Stimulated activated CD4-positive, alpha-beta T cell treated with anti-CD3 and anti-CD28 coated beads, Interleukin-15, amount 100 ng/mL, for 1 hour (primary cell): ENCODE measurements at regions not wholly inside any gene's neighbourhood (a gene's known extent, or its start where the extent isn't known, plus 50 kb on each side); places are given as distances from the start of the nearest gene placed in this dataset.

Experiments used
- DNase-seq, 2 donors: peaks; one replicate each; pipeline ENCODE4 v3.0.0-alpha.2; 2020; ENCODE audit warnings: low read depth in 1 of 2, low spot score in 1 of 2

DNA sequence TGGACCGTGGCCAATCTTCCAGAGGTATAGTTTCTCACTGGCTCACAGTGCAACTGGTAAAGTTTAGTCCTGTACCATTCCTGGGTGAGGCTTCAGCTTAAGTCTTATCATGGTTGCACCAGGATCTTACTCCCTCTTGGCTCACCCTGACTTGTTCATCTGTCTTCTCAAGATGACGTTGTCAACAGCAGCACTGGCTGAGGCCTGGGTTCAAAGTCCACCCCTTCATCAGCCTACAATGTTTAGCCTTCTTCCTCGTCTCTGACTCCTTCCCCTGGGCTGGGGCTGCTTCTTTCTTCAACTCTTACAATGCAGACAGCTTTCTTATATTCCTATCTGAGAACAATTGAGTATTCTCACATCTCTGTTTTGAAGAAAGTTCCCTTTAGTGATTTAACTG is 311.1 kb upstream of the CLINT1 start:
- no peak for DNase-seq

DNA sequence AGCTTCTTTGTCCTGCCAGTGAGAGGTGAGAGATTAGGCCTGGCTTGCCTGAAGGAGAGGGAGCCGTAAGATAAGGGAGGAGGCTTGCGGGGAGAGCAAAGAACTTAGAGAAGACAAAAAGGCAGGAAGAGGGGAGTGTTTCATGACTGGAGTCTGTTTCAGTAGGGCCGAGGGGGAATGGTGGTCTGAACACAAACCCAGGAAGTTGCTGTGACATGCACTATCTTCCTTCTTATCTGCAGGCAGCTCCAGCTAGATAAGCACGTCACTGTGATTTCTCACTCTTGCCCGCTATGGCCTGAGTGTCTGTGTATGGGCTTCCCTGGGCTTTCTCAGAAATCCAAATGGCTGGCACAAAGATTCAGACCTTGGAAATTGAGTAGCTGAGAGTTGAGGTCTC is 307.5 kb upstream of the CLINT1 start:
- no peak for DNase-seq

DNA sequence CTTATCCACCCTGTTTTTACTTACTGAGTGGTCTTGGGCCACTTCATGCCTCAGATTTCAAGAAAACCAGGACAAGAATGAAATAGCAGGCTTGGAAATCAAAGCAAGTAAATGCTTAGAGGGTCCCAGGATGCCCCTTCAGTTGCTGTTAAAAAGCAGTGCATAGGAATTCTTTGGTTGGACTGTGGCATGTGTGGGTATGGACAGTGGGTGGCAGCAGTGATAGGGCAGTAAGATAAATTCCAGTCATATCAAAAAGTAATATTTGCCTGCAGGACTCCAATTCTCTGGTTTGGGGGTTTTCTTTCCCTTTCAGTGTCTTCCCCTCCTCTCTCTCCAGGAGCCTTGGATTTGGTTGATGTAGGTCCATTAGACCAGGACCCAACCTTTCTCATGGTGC is 306.7 kb upstream of the CLINT1 start:
- no peak for DNase-seq

DNA sequence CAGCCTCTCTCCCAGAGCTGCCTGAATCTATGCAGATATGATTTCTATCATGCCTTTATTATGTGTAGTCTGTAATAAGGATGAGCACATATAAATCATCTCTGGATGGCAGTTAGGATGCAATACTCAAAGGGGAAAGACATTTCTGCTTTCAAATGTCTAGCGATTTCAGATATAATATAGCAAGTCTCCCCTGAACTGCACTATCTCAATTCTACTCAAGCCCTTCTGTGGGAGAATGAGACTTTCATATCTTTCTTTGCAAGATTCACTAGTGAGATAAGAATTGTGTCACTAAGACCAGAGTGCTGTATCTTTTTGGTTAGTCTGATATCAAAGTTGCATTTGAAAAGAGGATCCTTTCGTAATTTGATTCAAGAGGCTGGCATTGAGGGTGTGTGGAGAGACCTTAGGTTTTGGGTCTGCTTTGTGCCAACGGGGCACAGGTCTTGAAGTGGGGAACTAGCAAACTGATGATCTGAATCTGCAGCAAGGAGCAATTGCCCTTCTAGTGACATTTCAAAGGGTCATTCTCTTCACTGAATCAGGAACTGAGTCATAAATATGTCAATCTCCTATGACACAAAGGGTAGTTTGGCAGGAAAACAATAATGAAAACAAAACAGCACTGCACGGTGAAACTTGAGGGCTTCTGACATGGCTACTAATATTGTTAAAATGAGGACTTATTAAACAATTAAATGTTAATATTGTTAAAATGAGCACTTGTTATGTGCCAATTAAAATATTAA is 305.5 kb upstream of the CLINT1 start:
- DNase-seq: no peak

DNA sequence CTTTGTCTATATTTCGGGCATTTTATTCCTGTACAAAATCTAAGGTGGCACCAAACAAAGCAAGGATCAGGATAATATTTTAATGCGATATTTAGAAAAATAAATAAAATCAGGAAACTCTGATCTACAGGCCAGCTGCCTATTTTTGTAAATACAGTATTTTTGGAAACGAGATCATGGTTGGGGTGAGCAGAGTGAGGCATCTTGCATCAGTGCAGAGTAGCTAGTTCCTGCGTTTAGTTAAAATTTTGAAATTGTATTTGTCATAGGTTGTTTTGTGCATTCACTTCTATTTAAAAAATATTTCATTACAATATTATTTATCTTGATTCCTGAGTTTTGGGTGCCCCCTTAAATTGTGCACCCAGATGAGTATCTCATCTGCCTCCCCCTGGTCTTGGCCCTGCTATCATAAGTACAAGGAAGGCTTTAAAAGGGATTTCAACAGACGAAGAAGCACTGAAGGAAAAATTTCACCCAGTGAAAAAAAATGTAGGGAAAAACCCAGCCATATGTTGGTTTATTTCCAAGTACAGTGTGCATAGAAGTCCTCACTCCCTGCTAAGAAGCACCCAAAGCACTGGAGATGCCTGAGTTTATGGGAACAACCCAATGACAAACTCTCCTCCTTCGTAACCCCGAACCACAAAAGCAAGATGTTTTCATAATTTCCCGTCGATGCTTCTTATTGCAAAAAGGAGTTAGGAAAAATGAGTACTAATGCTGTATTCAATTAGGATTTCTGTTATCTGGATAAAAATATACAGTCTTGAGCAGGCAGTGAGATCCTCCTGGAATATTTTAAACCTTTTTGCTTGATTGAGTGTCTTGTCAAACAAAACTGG is 304.7 kb upstream of the CLINT1 start:
- DNase-seq: no peak

DNA sequence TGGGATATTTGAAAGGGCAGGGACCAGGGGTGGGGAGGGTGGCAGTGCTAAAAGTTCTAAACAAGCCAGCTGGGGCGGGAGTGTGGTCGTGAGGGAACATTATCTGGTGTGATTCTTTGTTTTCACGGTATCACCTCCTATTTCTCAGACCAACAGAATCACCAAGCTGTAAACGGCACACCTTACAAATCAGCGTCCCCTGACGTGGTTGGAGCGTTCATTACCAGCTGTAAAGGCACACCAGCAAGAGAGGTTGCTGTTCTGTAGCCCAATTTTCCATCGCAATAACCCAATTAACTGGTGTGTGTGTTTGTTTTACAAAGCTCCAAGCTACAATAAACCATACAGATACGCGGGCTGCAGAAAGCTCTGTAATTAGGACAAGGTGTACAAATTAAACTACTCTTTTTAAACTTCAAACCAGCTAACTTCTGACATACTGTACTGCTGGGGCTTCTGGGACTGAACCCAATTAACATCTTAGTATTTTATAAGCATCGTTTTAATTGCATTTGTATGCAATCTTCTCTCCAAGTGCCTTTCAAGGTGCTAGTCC is 303.6 kb upstream of the CLINT1 start:
- no peak for DNase-seq

DNA sequence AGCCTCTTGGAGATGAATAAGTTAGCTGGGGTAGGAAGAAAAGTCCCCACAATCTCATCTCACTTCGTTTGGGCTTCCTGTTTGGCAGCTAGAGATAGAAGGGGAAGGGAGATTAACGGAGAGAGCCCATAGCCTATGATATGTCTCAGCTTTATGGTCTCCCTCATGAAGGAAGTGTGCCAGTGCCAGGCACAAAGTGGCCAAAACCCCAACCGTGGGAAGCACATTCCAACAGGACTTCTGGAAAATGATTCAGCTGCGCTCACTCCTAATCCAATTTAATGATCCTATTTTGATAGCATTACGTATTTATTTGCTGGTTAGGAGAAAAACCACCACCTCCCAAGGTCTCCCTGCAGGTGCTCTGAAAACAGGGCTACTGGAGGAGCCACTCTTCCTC is 303.1 kb upstream of the CLINT1 start:
- no peak for DNase-seq

DNA sequence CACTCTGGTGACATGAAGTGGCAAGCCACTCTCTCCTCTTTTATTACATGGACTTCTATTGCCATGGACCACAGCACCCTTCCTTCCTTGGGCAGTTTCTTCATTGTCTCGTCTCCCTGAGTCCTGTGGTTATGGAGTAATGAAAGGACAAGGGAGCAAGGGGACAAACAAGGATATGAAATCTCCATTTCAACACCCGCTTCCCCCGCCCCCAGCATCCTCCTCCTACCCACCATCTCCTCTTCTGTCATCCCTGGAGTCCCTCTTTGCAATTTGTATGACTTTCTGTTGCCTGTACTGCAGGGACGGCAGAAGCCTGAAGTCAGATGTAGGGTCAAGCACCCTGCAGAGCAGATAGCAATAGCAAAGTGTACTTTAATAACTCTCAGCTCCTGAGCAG is 300.7 kb upstream of the CLINT1 start:
- DNase-seq: no peak

DNA sequence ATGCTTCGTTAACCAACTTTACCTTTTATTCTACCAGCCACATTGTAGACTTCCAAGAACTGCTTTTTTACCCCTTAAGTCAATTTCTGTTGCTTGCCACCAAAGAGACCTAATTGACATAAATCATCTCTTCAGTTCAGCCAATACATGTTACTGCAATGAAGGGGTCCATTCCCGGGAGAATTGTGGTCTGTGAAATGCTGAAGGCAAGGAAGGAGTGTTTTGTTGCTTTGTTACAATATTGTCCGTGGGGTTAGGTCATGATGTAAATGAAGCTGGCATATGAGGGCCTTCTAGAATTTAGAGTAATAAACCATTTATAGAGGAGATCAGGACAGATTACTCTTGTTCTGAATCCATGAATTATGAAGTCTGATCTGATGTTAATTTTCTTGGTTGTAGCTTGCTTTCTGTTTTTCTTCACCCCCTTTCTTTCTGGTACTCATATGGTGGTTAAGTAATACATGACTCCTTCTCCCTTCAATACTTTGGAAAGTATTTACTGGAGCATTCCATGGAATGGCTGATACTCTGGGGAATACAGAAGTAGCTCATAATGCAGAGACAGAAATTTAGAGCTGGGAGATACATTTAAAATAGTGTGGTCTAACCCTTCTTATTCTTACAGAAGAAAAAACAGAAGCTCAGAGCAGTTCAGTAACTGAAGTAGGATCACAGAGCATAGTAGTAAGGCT is 297.0 kb upstream of the CLINT1 start:
- DNase-seq: no peak

DNA sequence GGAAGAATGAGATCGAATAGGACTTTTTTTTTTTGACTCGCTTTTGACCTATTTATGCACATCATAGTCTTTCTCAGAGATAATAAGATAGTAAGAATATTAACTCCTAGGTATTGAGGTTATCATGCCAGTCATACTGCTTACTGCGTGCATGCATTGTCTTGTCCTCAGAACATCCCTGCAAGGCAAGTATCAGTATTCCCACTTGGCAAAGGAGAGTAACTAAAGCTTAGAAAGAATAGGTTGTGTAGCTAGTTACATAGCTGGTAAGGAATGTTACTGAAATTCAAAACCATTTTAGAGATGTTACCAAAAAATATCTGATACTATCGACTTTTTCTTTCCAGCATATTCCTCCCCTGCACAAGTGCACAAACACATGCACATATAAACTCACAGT is 296.1 kb upstream of the CLINT1 start:
- no peak for DNase-seq

DNA sequence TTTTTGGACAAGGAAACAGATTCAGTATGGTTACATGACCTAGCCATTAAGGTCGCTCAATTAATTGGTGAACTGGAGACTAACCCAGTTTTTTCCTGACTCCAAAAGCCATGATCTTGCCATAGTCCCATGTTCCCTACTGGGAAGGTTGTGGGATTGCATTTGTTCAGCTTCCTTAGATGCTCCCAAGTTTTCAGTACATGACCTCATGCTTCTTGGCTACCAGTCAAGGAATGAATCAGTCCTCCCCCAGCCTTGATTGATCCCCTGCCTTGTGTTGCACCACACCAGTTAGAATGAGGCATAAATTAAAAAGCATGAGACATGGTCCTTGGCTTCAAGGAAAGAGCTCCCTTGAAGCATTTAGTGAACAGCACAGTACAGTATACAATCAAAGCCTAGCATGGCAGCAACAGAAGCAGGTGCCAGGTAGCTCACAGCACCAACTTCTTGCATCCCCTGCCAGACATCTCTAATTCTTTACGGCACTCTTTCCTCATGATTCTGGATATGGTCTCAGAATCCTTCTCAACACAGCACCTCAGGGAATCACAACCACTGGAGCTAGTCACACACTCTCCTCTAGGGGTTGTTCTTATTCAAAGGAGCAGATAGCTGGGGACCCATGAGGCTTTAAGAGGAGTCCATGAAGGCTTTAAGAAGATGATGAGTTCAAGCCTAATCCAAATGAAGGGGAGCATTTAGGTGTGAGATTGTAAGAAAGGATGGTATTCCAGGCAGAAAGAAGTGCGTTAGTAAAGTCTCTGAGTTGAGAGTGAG is 295.5 kb upstream of the CLINT1 start:
- no peak for DNase-seq

DNA sequence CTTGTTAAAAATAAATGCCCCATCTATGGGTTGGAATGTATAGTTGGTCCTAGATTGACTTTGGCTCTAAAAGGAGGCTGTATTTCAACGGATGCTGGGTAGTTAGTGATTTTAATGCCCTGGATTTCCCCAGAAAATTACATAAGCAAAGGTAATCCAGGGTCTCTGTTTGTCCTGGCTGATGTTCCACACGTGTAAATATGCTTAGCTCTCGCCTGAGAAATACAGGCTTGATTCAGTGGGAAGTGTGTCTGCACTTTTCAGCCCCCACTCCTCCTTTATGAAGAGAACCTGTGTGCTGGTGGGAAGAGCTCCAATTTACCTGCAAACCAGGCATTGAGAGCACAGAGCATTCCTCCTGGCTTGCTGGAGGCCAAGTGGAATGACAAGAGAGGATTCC is 294.6 kb upstream of the CLINT1 start:
- no peak for DNase-seq

DNA sequence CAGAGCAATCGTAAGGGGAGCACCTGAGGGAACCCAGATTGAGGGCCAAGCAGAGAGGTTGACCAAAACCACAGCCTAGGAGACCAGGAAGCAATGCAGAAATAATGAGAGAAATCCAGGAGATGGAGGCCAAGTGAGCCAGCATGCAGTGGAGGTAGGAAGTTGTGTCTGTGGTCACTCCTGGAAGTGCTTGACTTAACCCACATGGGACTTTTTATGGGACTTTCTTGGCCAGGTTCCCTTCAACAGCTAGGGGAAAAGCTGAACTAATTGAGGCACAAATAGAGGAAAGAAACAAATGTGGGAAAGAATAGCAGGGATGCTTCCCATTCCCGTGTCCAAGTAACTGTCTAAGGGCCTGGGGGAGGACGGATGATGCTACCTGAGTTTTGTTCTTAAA is 293.2 kb upstream of the CLINT1 start:
- no peak for DNase-seq

DNA sequence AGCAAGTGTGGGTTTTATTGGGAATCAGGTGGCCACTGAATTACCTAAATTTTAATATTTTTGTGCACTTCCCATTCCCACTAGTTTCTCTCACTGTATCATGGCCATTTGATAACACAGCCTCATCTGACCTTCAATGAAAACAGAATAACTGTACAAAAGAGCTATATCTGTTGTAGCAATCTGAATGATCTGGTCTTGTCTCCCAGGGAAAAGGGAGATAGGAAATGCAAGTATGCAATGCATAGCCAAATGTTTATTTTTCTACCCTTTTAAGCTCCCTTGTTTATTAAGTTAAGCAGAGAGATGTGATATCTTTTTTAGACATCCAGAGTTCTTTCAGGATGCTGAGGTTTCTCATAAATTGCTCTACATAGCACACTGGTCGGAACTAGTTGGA is 288.3 kb upstream of the CLINT1 start:
- DNase-seq: no peak

DNA sequence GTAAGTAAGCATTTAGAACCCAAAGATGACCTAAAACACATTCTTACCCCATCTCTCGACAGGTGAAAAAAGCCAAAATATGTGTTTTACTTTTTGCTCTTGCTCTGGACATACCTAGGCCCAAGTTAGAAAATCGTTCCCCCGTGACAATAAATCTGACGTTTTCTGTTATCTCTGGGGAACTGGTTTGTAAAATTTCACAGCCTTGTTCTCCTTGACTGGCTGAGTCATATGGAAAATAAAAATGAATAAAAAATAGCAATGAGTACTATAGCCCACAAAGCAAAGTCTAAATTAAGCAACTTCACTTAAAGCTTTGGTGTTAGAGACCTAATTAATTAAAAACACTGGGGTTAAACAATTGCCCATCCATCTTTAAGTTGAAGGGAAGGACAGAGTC is 286.9 kb upstream of the CLINT1 start:
- no peak for DNase-seq

DNA sequence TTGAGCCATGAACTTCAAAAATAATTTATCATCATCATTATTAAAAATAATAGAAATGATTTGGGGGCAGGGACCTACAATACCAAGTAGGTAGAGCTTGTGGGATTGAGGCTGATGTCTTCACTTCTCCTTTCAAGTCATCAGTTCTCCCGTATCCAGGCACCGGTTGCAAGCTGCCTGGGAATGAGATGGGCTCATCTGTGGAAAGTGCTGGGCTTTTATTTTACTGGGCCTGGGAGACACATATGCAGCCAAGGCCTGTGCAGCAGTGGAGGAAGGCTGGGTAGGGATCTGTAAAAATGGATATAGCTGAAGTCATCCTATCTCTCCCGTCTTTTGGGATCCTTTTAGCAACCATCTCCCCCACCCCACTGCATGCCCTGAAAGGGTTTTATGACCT is 284.1 kb upstream of the CLINT1 start:
- DNase-seq: no peak

DNA sequence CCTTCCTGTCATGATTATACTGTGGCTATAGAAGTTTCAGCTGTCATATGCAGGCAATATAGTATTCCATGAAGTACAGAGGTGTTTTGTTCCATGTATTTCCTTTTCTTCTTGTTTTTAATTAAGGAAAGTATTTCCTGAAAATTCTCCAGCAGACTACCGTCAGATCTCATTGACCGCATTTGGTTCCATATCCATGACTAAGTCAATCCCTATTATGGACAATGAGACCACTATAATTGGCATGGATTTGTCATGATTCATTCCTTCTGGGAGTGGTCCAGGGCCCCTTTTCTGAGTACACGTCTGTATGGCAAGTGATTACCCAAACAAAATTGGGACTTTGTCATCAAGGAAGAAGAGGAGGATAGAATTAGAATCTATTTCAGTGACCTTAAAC is 283.2 kb upstream of the CLINT1 start:
- DNase-seq: no peak

DNA sequence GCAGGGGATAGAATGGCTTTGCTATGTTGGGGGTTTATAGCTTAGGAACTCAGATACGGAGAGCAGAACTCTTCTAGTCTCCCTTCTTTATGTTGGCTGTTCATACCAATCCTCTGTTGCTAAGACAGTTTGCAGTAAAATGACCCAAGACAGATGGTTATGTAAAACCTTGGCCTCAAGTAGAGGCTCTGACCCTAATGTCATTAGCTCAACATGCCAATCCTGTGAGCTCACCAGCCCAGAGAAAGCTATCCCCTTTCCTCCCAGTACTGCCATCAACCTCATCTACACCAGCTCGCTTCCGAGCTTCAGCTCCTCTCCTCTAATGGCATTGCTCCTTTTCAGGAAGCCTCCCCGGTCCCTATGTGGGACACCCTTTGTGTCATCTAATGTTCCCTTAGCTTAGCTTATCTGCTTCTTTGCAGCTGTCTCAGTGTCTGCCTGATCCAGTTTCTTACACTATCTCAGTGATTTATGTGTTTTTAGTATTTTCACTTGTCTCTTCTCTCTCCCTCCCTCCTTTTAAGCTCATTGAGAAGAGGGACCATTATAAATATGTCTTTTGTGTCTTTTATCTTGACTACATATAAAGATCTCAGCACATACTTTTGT is 281.3 kb upstream of the CLINT1 start:
- no peak for DNase-seq

DNA sequence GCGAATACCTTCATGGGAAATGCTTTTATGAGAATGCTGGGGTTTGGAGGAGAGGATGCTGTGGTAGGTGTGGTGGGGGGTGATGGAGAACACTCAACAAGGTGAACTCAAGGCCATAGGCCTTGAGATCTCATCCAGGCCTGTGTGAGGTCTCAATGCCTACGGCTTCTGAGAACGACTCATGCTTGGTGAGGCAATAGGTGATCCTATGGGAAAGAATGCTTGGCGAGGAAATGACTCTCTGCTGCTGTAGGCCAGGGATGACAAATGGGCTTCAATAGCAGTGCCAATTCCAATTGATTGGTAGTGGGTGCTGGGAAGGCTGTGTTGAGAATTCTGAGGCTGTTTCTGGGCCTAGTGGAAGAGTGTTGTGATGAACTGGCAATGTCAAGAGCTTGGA is 280.2 kb upstream of the CLINT1 start:
- no peak for DNase-seq

DNA sequence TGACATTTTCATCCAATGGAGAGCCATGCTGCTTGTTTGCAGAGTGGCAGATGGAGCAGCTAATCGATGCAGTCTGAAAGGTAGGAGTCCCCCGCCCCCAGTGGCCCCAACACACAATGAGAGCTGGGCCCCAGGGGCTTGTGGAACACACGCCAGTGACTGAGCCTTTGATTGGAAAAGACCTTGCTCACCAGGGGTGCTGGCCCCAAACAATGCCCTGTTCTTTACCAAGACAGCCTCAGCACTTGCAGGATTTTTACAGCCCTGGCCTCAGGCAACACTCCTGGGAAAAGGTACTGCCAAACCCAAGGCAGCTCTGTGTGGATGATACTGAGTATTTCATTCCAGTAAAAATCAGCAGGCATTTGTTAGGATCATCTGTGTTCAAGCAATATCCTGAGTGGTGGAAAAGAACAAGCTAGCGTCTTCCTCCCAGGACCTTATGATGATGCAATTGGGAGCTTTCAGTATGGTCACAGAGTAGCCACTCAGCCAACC is 276.8 kb upstream of the CLINT1 start:
- no peak for DNase-seq
